Activated gamma-delta T cell (primary cell): ENCODE measurements at regions not wholly inside any gene's neighbourhood (a gene's known extent, or its start where the extent isn't known, plus 50 kb on each side); places are given as distances from the start of the nearest gene placed in this dataset.
"Not testable (repeated sequence)": the region's sequence is repeated elsewhere in the genome, so short reads cannot be mapped to it uniquely, and the experiment has no call there.

ENCODE experiments used
- DNase-seq: peaks from one replicate; lab custom pipeline; 2025; lab: John Stamatoyannopoulos, UW

- DNase-seq: no peak
These were observed 1215.5 kb downstream of the ROBO2 start for GRCh38 chr3:78255403-78255802.

DNA sequence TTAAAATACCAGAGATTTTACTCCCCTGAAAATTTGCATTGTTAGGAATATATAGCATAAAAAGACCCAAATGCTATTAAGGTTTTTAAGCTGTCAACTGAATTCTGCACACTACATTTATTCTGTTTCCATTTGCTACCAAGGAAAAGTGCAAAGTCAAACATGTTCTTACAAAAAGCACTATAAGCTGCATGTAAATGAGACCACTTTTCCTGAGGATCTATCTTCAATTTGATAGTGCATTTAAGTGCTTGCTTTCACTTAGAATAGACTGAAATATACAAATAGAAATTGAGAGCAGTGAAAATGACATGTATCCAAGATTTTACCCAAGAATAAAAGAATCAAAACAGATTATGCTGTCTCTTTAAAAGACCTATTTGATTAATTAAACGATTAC lies 1216.2 kb downstream of the ROBO2 start:
- no peak for DNase-seq

DNA sequence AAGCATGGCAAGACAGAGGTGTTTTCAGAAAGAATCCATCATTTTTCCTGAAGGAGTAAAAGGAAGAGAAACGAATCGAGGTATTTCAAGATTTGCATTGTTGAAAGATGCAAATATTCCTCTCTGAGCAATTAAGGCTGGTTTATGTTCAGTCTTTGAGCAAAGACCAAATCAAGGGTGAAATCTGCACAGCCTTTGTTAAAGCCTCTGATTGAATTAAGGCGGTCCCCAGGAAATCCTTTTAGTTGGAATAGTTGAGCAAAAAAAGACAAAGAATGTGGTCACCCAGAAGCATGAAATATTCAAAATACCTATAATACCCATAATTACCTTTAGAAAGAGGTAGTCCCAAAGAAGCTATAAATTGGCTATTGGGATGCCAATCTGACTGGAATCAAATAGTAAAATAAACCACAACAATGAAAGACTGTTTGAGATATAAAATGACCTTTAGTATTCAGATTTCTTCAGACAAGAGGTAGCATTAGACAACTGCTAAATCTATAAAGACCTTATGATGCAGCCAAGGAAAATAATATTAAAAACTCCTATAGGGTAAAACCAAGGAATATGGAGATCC lies 1218.1 kb downstream of the ROBO2 start:
- no peak for DNase-seq

GRCh38 chr3:78258798-78259197 lies 1218.9 kb downstream of the ROBO2 start:
- DNase-seq: no peak

- no peak for DNase-seq
These were observed 1220.5 kb downstream of the ROBO2 start for GRCh38 chr3:78260388-78260787.

- not testable (repeated sequence) for DNase-seq
These were observed 1226.7 kb downstream of the ROBO2 start for GRCh38 chr3:78266550-78266949.

GRCh38 chr3:78267235-78267634 lies 1227.3 kb downstream of the ROBO2 start:
- no peak for DNase-seq

- DNase-seq: no peak
These were observed 1228.2 kb downstream of the ROBO2 start for GRCh38 chr3:78268087-78268486.

DNA sequence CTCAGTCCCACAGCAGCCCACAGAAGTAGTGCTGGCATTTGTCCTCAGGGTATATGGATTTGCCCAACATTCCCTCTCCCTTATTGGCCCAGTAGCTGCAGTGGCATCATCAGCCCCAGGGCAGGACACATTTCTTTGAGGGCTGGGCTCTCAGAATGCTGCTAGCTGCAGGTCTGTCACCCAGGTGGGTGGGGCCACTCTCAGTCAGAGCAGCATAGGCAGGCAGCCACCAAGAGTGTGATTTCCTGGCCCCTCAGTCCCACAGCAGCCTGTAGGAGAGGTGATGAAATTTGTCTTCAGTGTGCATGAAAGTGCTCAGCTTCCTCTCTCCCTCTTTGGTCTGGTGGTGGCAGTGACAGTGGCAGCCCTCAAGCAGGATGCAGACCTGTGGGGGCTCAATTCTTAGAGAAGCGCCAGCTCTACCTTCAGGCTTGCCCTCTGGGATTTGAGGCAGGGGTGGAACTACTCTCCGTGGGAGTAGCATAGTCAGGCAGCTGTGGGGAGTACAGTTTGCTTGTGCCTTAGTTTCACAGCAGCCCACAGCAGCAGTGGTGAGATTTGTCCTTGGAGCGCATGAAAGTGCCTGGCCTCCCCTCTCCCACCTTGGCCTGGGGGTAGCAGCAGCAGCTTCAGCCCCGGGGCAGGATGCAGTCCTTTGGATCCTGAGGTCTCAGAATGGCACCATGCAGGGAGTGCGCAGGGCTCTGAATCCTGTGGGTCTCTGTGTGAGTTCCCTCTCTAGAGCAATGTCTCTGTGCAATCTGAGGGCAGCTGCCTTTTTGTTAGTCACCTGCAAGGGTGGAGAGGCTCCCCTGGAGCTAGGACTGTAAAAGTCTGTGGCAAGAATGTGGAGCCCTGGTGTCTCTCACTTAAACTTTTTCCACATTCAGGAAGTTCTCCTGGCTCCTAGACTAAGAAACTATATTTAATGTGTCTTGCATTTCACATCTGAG lies 1229.1 kb downstream of the ROBO2 start:
- DNase-seq: no peak

- DNase-seq: no peak
These were observed 1233.4 kb downstream of the ROBO2 start for GRCh38 chr3:78273326-78273725.

GRCh38 chr3:78274475-78275065 lies 1234.7 kb downstream of the ROBO2 start:
- no peak for DNase-seq

GRCh38 chr3:78275420-78275852 lies 1235.5 kb downstream of the ROBO2 start:
- no peak for DNase-seq

DNA sequence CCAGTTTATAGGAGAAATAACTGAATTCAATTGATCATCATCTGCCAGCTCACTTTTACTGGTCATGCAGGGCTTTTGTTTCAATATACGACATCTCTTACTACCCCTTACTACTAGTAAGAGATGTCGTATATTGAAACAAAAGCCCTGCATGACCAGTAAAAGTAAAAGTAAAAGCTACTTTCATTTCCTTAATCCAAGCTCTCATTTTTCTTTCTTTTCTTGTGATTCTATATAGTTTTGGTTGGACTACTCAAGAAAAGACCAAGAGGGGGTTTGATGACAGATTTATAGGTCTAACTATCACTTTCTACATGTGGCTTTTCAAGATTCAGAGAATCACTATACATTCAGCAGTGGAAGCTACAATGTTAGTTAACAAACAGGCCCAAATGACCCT lies 1237.3 kb downstream of the ROBO2 start:
- DNase-seq: no peak

- no peak for DNase-seq
These were observed 1237.9 kb downstream of the ROBO2 start for GRCh38 chr3:78277801-78278200.

GRCh38 chr3:78279091-78279490 lies 1239.2 kb downstream of the ROBO2 start:
- no peak for DNase-seq

- peak; percentile 1 for DNase-seq
These were observed 1241.5 kb downstream of the ROBO2 start for GRCh38 chr3:78281381-78281780.

DNA sequence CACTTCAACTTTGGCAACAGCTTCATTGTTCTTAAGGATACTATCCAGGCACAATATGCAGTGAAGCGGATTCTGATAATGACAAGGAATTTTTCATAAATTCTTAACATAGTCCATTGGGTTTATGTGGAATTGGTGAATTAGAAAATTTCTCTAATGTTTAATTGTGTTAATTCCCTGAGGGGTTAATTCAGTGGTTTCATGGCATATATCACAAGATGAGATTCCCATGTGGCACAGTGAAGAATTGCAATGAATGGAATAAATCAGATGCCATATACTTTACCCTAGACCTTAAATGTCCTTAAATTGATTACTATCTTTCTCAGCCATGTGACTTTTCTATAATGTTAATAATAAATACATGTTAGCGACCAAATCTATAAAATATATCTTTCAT lies 1244.1 kb downstream of the ROBO2 start:
- no peak for DNase-seq

DNA sequence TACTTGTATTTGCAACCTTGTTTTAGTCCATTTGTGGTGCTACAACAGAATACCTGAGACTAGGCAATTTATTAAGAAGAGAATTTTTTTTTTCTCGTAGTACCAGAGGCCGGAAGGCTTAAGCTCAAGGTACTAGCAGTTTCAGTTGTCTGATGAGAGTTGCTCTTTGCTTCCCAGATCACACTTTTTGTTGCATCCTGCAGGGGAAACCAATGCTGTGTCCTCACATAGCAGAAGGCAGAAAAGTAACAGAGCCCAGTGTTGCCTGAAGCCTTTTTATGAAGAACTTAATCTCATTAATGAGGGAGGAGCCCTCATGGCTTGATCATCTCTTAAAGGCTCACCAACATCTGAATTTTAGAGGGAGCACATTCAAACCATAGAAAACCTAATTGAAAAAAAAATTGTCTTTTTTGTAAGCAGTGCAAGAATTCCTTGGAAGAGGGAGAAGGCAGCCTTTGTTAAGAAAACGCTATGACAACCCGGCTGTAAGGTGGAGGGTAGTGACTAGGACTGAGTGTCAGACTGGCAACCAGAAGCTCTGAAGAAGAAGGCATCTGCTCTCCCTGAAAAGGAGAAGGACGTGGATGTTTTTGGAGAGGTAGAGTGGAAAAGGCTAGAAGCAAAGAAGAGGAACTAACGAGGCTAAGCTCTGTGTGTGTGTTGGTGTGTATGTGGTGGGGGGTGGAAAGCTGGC lies 1245.3 kb downstream of the ROBO2 start:
- DNase-seq: no peak

- no peak for DNase-seq
These were observed 1247.2 kb downstream of the ROBO2 start for GRCh38 chr3:78287085-78287484.

DNA sequence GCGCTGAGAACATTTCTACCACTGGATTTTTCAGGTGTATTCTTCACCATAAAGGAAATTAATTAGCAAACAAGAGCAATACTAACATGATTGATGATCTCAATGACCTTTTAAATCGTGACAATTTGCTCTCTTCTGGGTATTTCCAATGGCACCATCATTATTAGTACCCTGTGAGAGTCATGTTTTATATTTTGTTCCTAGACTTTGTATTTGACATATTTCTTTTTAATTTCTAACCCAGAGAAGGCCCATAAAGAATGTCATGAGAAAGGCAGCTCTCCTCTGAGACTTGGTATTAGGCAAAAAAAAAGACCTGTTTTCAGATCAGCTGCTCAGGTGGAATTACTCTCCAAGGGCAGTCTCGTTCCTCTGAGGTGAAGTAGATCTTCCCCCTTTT lies 1253.4 kb downstream of the ROBO2 start:
- no peak for DNase-seq

DNA sequence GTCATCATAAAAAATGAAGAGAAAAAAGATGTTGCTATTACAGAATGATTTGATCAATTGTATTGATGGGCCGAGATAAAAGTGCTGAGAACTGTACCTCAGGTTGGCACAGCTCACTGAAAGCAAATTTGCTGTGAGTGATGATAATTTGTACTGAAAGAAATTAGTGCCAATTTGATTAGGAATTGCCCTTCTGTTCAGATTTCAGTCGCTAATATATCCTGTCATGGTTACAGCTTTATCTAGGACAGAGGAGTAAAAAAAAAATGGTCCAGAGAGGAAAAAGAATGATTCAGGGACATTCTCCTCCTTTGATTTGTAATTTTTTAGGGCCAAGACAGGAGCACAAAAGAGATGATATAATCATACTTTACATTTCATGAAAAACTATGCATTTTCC lies 1264.2 kb downstream of the ROBO2 start:
- DNase-seq: no peak

GRCh38 chr3:78312851-78313250 lies 1273.0 kb downstream of the ROBO2 start:
- no peak for DNase-seq
